CD1c-positive myeloid dendritic cell (primary cell): ENCODE measurements at regions not wholly inside any gene's neighbourhood (a gene's known extent, or its start where the extent isn't known, plus 50 kb on each side); places are given as distances from the start of the nearest gene placed in this dataset.

Source experiments
- DNase-seq: peaks from one replicate; pipeline ENCODE4 v3.0.0-alpha.2; 2016; ENCODE audit errors: extremely low spot score

GRCh38 chr1:106956721-106957120 lies 99.8 kb upstream of the PRMT6 start:
- no peak for DNase-seq

GRCh38 chr1:106957795-106958194 lies 98.7 kb upstream of the PRMT6 start:
- no peak for DNase-seq

- DNase-seq, result no peak
Measured at GRCh38 chr1:106960412-106960811, 96.1 kb upstream of the PRMT6 start.

- DNase-seq, result no peak
Measured at GRCh38 chr1:106961646-106962045, 94.8 kb upstream of the PRMT6 start.

- DNase-seq, result no peak
Measured at GRCh38 chr1:106962591-106962990, 93.9 kb upstream of the PRMT6 start.

- DNase-seq, result no peak
Measured at GRCh38 chr1:106964495-106964894, 92.0 kb upstream of the PRMT6 start.

- no peak for DNase-seq
Measured at GRCh38 chr1:106968644-106969043, 87.8 kb upstream of the PRMT6 start.

GRCh38 chr1:106969731-106970130 lies 86.7 kb upstream of the PRMT6 start:
- no peak for DNase-seq

- DNase-seq, result no peak
Measured at GRCh38 chr1:106972074-106972473, 84.4 kb upstream of the PRMT6 start.

- no peak for DNase-seq
Measured at GRCh38 chr1:106975944-106976343, 80.5 kb upstream of the PRMT6 start.

GRCh38 chr1:106978477-106979322 lies 77.8 kb upstream of the PRMT6 start:
- DNase-seq, result no peak

GRCh38 chr1:106979371-106979770 lies 77.1 kb upstream of the PRMT6 start:
- DNase-seq, result no peak

- no peak for DNase-seq
Measured at GRCh38 chr1:106980121-106980520, 76.4 kb upstream of the PRMT6 start.

GRCh38 chr1:106984801-106985200 lies 71.7 kb upstream of the PRMT6 start:
- DNase-seq, result no peak

- DNase-seq, result no peak
Measured at GRCh38 chr1:106986603-106987002, 69.9 kb upstream of the PRMT6 start.

GRCh38 chr1:106995970-106996369 lies 60.5 kb upstream of the PRMT6 start:
- DNase-seq, result no peak

GRCh38 chr1:106998431-106999002 lies 58.0 kb upstream of the PRMT6 start:
- no peak for DNase-seq

GRCh38 chr1:107000902-107001301 lies 55.6 kb upstream of the PRMT6 start:
- DNase-seq, result no peak

- no peak for DNase-seq
Measured at GRCh38 chr1:107003972-107004371, 52.5 kb upstream of the PRMT6 start.

- no peak for DNase-seq
Measured at GRCh38 chr1:107004421-107004820, 52.1 kb upstream of the PRMT6 start.
